Spleen (tissue), 11 donors: ENCODE measurements at regions not wholly inside any gene's neighbourhood (a gene's known extent, or its start where the extent isn't known, plus 50 kb on each side); places are given as distances from the start of the nearest gene placed in this dataset.
A peak's percentile ranks its signal among the peaks of the same experiment; 100 is the strongest.

ENCODE experiments used
- DNase-seq: peaks from one replicate; pipeline ENCODE4 v3.0.0-alpha.2; 2020
- H3K27ac ChIP-seq, 8 donors: fragments of 200-600 bp; sonication (generic) in 7 of 8; 1 replicate in 4 of 8; 2 replicates in 4 of 8; pipeline versions ENCODE4 v1.5.0 to v1.8.0; 2016 to 2021; ENCODE audit warnings: inconsistent platforms in 4 of 8, mild to moderate bottlenecking in 4 of 8, moderate library complexity in 1 of 8
- H3K27me3 ChIP-seq, 7 donors: fragments of 200-600 bp; sonication (generic) in 6 of 7; replicated peaks in 1 of 7; 1 replicate in 4 of 7; 2 replicates in 3 of 7; pipeline versions ENCODE4 v1.5.0 to v1.8.0; 2016 to 2021; ENCODE audit warnings: inconsistent platforms in 3 of 7, mild to moderate bottlenecking in 1 of 7
- H3K36me3 ChIP-seq, 6 donors: fragments of 200-600 bp; sonication (generic) in 5 of 6; 1 replicate in 4 of 6; 2 replicates in 2 of 6; pipeline versions ENCODE4 v1.5.0 to v1.8.0; 2016 to 2021; ENCODE audit warnings: inconsistent platforms in 2 of 6
- H3K4me1 ChIP-seq, 6 donors: fragments of 200-600 bp; sonication (generic) in 5 of 6; 1 replicate in 3 of 6; 2 replicates in 3 of 6; pipeline versions ENCODE4 v1.5.0 to v1.8.0; 2016 to 2021; ENCODE audit warnings: inconsistent platforms in 3 of 6
- H3K4me3 ChIP-seq, 8 donors: fragments of 200-600 bp; sonication (generic) in 7 of 8; 1 replicate in 4 of 8; 2 replicates in 4 of 8; pipeline versions ENCODE4 v1.5.0 to v1.8.0; 2016 to 2021; ENCODE audit warnings: inconsistent platforms in 4 of 8, mild to moderate bottlenecking in 4 of 8, moderate library complexity in 2 of 8
- H3K9me3 ChIP-seq, 8 donors: fragments of 200-600 bp; sonication (generic) in 7 of 8; 1 replicate in 4 of 8; 2 replicates in 4 of 8; pipeline versions ENCODE4 v1.5.0 to v1.8.0; 2016 to 2021; ENCODE audit warnings: inconsistent platforms in 4 of 8
- POLR2A ChIP-seq, 3 donors: fragments of 450-650 bp; IDR thresholded peaks; one replicate each; pipeline ENCODE4 v1.5.1; 2017; ENCODE audit warnings: antibody characterized with exemption in 3 of 3, mild to moderate bottlenecking in 1 of 3
- POLR2AphosphoS5 ChIP-seq, 3 donors: sonication (generic); formaldehyde crosslinking; IDR thresholded peaks; one replicate each; pipeline ENCODE4 v1.5.1; 2017; ENCODE audit warnings: antibody characterized with exemption in 3 of 3
- WGBS, 5 donors: extraction: QIAGEN DNeasy Blood & Tissue Kit in 3 of 5; methylation state at CpG; one replicate each; pipeline versions ENCODE4 v1.1.5 to v1.1.7; 2013 to 2018; 5-methylcytosine and 5-hydroxymethylcytosine counted together
- intact Hi-C: fragments of 100-400 bp; cut with DNase I; formaldehyde crosslinking; loops from one replicate; pipeline ENCODE4 v1.15.0; 2023; ENCODE audit warnings: low total_unique reads
- TF ChIP-seq, protein P1 (sequence below), 11 experiments: fragments of 200-600 bp in 7 of 11; fragments of 450-650 bp in 4 of 11; sonication (generic) in 4 of 11; IDR thresholded peaks in 8 of 11; conservative IDR thresholded peaks in 3 of 11; 1 replicate in 7 of 11; 2 replicates in 4 of 11; pipeline versions ENCODE4 v1.4.0 to v1.8.0; 2016 to 2021; ENCODE audit warnings: antibody characterized with exemption in 11 of 11, inconsistent platforms in 4 of 11, mild to moderate bottlenecking in 1 of 11
- donor health status: healthy with polysubstance abuse.
- donor health status: DM: no; HTN: no; CAD: no; lungs with moderate emphysema.
- donor health status: DM: no; HTN: no; CAD: no.
- donor health status: Bipolar disorder and iron deficiency.
- donor health status: healthy.
- donor health status: DM: no; HTN: no; CAD: no.
- donor health status: DM: yes; HTN: yes; CAD: no.

DNA sequence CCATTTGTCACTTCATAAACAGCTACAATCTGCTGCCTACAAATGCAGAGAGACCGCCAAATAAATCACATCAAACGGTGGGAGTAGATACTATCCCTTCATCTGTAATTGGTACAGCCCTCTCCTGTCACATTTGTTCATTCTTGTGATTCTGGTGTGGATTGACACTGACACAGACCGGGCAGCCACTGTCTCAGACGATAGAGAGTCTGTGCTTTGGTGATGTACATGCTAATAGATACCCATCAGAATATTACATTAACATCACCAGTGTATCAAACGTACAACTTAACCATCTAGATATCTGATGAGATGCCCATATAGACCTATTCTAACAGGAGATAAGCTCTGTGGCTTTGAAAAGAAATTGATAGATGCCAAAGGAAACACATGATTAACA, 419.7 kb upstream of the ZEB2 start:
- intact Hi-C loops, result no loop called here
- no peak for TF ChIP-seq POLR2A (IDR thresholded peaks at IDR 0.05)
- TF ChIP-seq POLR2AphosphoS5 (IDR thresholded peaks at IDR 0.05), result no peak
- TF ChIP-seq, protein P1, sequence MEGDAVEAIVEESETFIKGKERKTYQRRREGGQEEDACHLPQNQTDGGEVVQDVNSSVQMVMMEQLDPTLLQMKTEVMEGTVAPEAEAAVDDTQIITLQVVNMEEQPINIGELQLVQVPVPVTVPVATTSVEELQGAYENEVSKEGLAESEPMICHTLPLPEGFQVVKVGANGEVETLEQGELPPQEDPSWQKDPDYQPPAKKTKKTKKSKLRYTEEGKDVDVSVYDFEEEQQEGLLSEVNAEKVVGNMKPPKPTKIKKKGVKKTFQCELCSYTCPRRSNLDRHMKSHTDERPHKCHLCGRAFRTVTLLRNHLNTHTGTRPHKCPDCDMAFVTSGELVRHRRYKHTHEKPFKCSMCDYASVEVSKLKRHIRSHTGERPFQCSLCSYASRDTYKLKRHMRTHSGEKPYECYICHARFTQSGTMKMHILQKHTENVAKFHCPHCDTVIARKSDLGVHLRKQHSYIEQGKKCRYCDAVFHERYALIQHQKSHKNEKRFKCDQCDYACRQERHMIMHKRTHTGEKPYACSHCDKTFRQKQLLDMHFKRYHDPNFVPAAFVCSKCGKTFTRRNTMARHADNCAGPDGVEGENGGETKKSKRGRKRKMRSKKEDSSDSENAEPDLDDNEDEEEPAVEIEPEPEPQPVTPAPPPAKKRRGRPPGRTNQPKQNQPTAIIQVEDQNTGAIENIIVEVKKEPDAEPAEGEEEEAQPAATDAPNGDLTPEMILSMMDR (IDR thresholded peaks at IDR 0.05 in 8 of 11, conservative IDR thresholded peaks at IDR 0.05 in 3 of 11), result no peak
- DNase-seq, result no peak
- WGBS, 5 donors, result 71 to 86% (median 82%) methylated on average over 5 of the region's 5 CpGs
- Histone ChIP-seq H3K4me1 (peaks cover 0 to 15% (median 0%) of the 10 kb centered on the region in 6 donors), H3K4me3 (no peak overlapping the region), H3K36me3 (no peaks in the 10 kb centered on the region), H3K27ac (no peak overlapping the region), H3K9me3 (no peaks in the 10 kb centered on the region), H3K27me3 (no peaks in the 10 kb centered on the region)

DNA sequence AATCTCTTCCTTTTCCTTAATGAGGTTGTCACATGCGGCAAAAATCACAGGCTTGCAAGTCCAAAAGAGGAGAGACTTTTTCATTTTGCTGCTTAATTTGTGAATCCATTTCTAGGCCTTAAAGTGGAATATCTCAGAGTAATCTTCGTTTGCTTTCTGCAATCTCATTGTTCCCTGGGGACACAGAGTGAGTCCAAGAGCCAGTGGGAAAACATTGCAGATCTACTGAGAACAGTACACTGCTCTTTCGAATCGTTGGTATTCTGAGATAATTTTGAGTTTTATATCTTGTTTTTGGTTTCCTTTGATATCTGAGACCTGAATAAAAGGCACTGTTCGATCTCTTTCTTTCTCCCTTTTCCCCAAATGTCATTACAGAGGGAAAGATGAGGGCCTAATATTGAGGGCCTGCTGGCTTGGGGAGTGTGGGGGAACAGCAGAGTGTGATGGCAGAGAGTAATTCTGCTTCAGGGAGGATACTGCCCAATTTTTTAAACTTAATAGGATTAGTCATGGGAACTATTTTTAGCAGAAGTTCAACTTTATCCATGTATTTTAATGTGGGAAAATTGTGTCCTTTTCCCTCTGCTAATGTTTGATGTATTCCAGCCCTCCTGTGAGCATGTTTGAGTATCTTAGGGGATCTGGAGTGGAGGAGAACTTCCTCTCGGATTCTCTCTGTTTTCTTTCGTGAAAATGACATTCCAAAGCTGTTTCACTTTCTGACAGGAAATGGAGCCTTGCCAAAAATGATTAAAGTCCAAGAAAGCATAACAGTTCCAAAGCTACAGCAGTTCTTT, 418.2 kb upstream of the ZEB2 start:
- TF ChIP-seq POLR2AphosphoS5 (IDR thresholded peaks at IDR 0.05) (no peak), POLR2A (IDR thresholded peaks at IDR 0.05) (no peak)
- TF ChIP-seq, protein P1 (IDR thresholded peaks at IDR 0.05 in 8 of 11, conservative IDR thresholded peaks at IDR 0.05 in 3 of 11), result no peak
- Histone ChIP-seq H3K27me3 (no peaks in the 10 kb centered on the region), H3K27ac (peak overlapping the region in 7 of 8 donors; percentile 36 to 67 (median 57)), H3K36me3 (no peaks in the 10 kb centered on the region), H3K4me3 (no peak overlapping the region), H3K9me3 (no peaks in the 10 kb centered on the region), H3K4me1 (peaks cover 0 to 15% (median 0%) of the 10 kb centered on the region in 6 donors)
- no peak for DNase-seq
- intact Hi-C loops, result no loop called here
- 59 to 69% (median 65%) methylated on average over 7 of the region's 7 CpGs for WGBS, 5 donors

DNA sequence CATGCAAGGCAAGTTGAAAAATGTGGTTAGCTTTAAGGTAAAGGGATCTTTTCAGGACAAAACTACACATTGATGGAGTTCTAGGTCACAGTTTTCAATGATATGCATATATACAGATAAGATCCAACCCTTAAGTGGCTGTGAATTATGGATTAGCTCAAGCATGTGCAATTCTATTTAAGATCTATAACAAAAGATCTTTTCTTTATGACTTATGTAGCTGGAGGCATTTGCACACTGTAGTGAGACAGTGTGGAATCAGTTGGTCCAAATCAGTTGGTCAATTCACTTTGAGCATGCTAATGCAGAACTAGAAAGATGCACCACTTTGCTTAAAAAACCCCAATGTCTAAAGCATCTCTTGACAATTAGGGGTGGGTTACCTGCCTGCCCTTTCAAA, 417.1 kb upstream of the ZEB2 start:
- Histone ChIP-seq H3K36me3 (no peaks in the 10 kb centered on the region), H3K9me3 (no peaks in the 10 kb centered on the region), H3K4me3 (no peak overlapping the region), H3K27me3 (no peaks in the 10 kb centered on the region), H3K27ac (peak overlapping the region in 7 of 8 donors; percentile 36 to 67 (median 57)), H3K4me1 (peaks cover 0 to 15% (median 0%) of the 10 kb centered on the region in 6 donors)
- intact Hi-C loops, result no loop called here
- no peak for DNase-seq
- TF ChIP-seq, protein P1 (IDR thresholded peaks at IDR 0.05 in 8 of 11, conservative IDR thresholded peaks at IDR 0.05 in 3 of 11), result no peak
- TF ChIP-seq POLR2A (IDR thresholded peaks at IDR 0.05) (no peak), POLR2AphosphoS5 (IDR thresholded peaks at IDR 0.05) (no peak)

DNA sequence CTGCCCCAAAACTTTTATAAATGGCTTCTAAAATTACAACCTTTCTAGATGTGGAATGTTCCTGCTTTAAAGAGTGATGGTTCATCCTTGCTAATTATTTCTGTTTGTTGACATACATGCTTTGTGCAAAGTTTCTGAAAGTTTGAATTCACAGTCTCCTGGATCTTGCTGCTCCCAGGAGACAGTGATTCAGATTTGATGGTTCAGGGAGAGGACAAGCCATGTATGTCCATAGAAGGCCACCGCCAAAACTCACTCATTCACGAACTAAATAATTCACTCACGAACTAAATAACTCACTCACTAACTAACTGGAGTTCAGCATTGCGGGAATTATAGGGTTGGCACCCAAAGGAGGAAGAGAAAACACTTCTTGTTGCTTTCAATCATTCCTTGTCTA, 416.5 kb upstream of the ZEB2 start:
- H3K27me3 ChIP-seq, result no peaks in the 10 kb centered on the region
- no peak overlapping the region for H3K4me3 ChIP-seq
- peaks cover 0 to 15% (median 0%) of the 10 kb centered on the region in 6 donors for H3K4me1 ChIP-seq
- no peaks in the 10 kb centered on the region for H3K9me3 ChIP-seq
- no peaks in the 10 kb centered on the region for H3K36me3 ChIP-seq
- H3K27ac ChIP-seq, result peak overlapping the region in 3 of 8 donors; percentile 3 to 67 (median 43)
- DNase-seq, result no peak
- intact Hi-C loops, result no loop called here
- TF ChIP-seq POLR2A (IDR thresholded peaks at IDR 0.05), result no peak
- TF ChIP-seq POLR2AphosphoS5 (IDR thresholded peaks at IDR 0.05), result no peak
- TF ChIP-seq, protein P1 (IDR thresholded peaks at IDR 0.05 in 8 of 11, conservative IDR thresholded peaks at IDR 0.05 in 3 of 11), result no peak
- WGBS, 5 donors, result 86 to 95% (median 93%) methylated on average over 4 of the region's 4 CpGs
